ENCODE measurements at regions not wholly inside any gene's neighbourhood (a gene's known extent, or its start where the extent isn't known, plus 50 kb on each side); places are given as distances from the start of the nearest gene placed in this dataset.

GRCh38 chr20:58022711-58023110, 205.7 kb downstream of the ANKRD60 start:
- Mint-ChIP-seq H3K9me3 (no peaks in the 10 kb centered on the region), H3K36me3 (ENCODE audit: low read depth) (no peaks in the 10 kb centered on the region), H3K27me3 (ENCODE audit: insufficient read depth) (peaks cover 4% of the 10 kb centered on the region), H3K4me3 (no peak overlapping the region), H3K4me1 (ENCODE audit: low read depth) (no peaks in the 10 kb centered on the region), H3K27ac (no peak overlapping the region)
- intact Hi-C loops (cut with micrococcal nuclease), result no loop called here
- no peak for DNase-seq (ENCODE audit: low spot score)

DNA sequence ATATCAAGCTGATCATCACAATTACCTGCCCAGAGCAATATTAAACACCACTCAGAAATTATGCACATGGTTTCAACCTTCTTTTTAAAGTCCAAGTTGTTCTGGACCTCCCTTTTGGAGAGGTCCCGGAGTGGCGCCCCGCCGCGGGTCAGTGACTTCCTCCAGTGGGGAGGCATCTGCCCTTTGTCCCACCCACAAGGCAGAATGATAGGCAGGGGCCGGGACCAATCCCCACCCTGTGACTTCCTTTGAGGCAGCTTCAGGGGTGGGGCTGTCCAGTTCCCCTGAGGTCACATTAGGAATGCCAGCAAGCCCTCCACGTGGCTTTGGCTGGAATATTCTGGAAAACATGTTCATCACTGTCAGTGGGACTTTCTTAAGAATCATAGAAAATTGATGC, 207.0 kb downstream of the ANKRD60 start:
- intact Hi-C loops (cut with micrococcal nuclease), result no loop called here
- Mint-ChIP-seq H3K4me1 (ENCODE audit: low read depth) (no peaks in the 10 kb centered on the region), H3K4me3 (no peak overlapping the region), H3K27ac (no peak overlapping the region), H3K9me3 (no peaks in the 10 kb centered on the region), H3K36me3 (ENCODE audit: low read depth) (no peaks in the 10 kb centered on the region), H3K27me3 (ENCODE audit: insufficient read depth) (peaks cover 2% of the 10 kb centered on the region)
- no peak for DNase-seq (ENCODE audit: low spot score)

DNA sequence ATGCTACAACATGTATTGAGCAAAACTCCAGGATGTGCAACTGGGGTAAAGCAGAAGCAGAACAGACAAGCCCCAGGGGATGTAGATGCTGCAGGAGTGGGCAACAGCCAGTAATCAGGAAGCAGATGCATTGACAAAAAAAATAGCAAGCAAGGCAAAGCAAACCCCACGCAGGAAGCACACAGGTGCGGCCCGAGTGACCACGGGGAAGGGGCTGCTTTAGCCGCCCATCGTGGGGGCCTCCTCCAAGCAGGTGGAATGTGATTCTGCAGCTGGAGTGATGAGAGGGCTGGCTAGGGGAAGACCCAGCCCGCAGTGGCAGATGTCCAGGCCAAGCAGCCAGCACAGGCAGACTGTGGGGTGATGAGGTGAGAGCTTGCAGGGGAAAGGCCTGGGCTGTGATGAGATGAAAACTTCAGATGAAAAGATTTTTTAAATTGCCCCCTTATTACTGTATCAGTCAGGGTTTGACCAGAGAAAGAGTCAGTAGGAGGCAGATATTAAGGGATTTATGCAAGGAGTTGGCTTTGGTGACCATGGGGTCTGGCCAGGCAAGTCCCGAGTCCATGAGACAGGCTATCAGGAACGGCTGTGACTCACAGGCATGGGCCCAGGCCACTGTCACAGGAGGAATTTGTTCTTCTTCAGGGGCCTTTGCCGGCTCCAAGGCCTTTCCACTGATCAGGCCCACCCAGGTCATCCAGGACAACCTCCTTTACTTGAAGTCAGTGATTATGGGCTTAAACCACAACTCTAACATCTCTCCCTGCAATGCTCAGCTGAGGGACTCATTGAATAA, 207.6 kb downstream of the ANKRD60 start:
- Mint-ChIP-seq H3K9me3 (no peaks in the 10 kb centered on the region), H3K4me3 (no peak overlapping the region), H3K36me3 (ENCODE audit: low read depth) (no peaks in the 10 kb centered on the region), H3K27me3 (ENCODE audit: insufficient read depth) (peaks cover 2% of the 10 kb centered on the region), H3K27ac (no peak overlapping the region), H3K4me1 (ENCODE audit: low read depth) (no peaks in the 10 kb centered on the region)
- DNase-seq (ENCODE audit: low spot score), result no peak
- intact Hi-C loops (cut with micrococcal nuclease), result no loop called here

DNA sequence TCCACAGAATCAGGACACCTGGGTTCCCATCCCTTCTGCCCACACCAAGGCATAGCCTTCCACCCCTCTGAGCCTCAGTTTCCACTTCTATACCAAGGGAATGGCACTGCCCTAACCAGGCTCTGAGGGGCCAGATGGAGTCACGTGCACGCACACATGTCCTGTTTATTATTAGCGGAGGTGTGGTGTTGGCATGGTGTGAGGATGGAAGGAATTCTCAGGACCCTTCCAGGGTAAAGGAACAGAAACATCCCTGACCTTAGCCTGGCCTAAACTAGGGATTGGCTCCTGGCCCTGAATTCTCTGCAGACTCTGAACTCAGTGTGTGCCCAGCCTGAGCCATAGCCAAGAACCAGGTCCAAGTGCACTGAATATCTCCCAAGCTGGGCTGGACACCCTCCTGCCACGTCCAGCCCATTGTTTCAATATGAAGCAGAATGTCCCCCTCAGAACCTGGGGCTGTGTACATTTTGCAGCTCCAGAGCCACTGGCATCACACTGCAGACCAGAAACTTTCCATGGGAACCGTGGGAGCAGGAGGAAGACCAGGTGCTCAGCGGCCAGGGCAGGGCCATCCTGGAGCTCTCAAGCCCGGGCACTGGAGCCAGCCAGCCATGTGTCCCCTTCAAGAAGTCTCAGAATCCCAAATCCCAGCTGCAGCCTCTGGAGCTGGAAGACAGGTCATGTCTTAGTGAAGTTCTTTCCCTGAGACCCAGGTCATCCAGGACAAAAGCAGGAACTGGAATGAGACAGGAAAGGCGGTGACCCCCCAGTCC, 208.4 kb downstream of the ANKRD60 start:
- Mint-ChIP-seq H3K4me1 (ENCODE audit: low read depth) (no peaks in the 10 kb centered on the region), H3K9me3 (no peaks in the 10 kb centered on the region), H3K4me3 (no peak overlapping the region), H3K27me3 (ENCODE audit: insufficient read depth) (peaks cover 3% of the 10 kb centered on the region), H3K27ac (no peak overlapping the region), H3K36me3 (ENCODE audit: low read depth) (no peaks in the 10 kb centered on the region)
- intact Hi-C loops (cut with micrococcal nuclease), result no loop called here
- DNase-seq (ENCODE audit: low spot score), result no peak

GRCh38 chr20:58019027-58019849, 209.2 kb downstream of the ANKRD60 start:
- no peak for DNase-seq (ENCODE audit: low spot score)
- H3K4me1 Mint-ChIP-seq (ENCODE audit: low read depth), result peaks cover 7% of the 10 kb centered on the region
- H3K36me3 Mint-ChIP-seq (ENCODE audit: low read depth), result no peaks in the 10 kb centered on the region
- peaks cover 5% of the 10 kb centered on the region for H3K27me3 Mint-ChIP-seq (ENCODE audit: insufficient read depth)
- H3K27ac Mint-ChIP-seq, result no peak overlapping the region
- intact Hi-C loops (cut with micrococcal nuclease), result no loop called here
- no peaks in the 10 kb centered on the region for H3K9me3 Mint-ChIP-seq
- no peak overlapping the region for H3K4me3 Mint-ChIP-seq

GRCh38 chr20:58018590-58018989, 209.9 kb downstream of the ANKRD60 start:
- Mint-ChIP-seq H3K36me3 (ENCODE audit: low read depth) (no peaks in the 10 kb centered on the region), H3K4me1 (ENCODE audit: low read depth) (peaks cover 9% of the 10 kb centered on the region), H3K27me3 (ENCODE audit: insufficient read depth) (peaks cover 5% of the 10 kb centered on the region), H3K4me3 (no peak overlapping the region), H3K9me3 (no peaks in the 10 kb centered on the region), H3K27ac (no peak overlapping the region)
- intact Hi-C loops (cut with micrococcal nuclease), result no loop called here
- DNase-seq (ENCODE audit: low spot score), result no peak

DNA sequence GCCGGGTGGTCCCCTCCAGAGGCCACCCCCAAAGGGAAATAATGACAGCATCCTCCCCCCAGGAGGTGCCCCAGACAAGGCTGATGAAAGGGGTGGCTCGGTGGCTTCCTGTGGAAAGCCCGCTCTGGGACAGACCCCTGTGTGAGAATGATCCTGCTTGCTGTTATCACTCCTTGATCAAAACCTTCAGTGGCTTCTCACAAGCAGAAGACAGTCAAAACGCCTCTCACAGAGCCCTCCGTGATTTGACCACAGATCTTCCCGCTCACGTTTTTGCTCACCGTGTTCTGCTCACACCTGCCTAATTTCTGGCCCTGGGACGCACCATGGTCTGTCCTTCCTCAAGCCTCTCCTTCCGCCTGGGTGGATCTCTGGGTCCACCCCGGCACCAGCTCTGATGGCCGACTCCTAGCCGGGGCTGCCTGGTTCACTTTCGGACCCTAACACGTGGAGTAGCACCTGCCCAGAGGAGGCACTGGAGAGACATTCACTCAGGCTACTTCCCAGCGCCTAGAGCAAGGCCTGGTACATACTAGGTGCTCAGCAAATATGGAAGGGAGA, 210.4 kb downstream of the ANKRD60 start:
- no peak overlapping the region for H3K4me3 Mint-ChIP-seq
- H3K9me3 Mint-ChIP-seq, result no peaks in the 10 kb centered on the region
- H3K4me1 Mint-ChIP-seq (ENCODE audit: low read depth), result peaks cover 9% of the 10 kb centered on the region
- H3K36me3 Mint-ChIP-seq (ENCODE audit: low read depth), result no peaks in the 10 kb centered on the region
- intact Hi-C loops (cut with micrococcal nuclease), result no loop called here
- no peak for DNase-seq (ENCODE audit: low spot score)
- H3K27ac Mint-ChIP-seq, result no peak overlapping the region
- peaks cover 5% of the 10 kb centered on the region for H3K27me3 Mint-ChIP-seq (ENCODE audit: insufficient read depth)

GRCh38 chr20:58017231-58017969, 211.1 kb downstream of the ANKRD60 start:
- Mint-ChIP-seq H3K27ac (no peak overlapping the region), H3K9me3 (no peaks in the 10 kb centered on the region), H3K36me3 (ENCODE audit: low read depth) (no peaks in the 10 kb centered on the region), H3K4me3 (no peak overlapping the region), H3K27me3 (ENCODE audit: insufficient read depth) (peaks cover 5% of the 10 kb centered on the region), H3K4me1 (ENCODE audit: low read depth) (peaks cover 9% of the 10 kb centered on the region)
- DNase-seq (ENCODE audit: low spot score), result no peak
- intact Hi-C loops (cut with micrococcal nuclease), result no loop called here

- no peaks in the 10 kb centered on the region for H3K9me3 Mint-ChIP-seq
Observed at GRCh38 chr20:58016779-58017178, 211.7 kb downstream of the ANKRD60 start.

GRCh38 chr20:58014628-58015315, 213.7 kb downstream of the ANKRD60 start:
- Mint-ChIP-seq H3K4me1 (ENCODE audit: low read depth) (peaks cover 9% of the 10 kb centered on the region), H3K9me3 (no peaks in the 10 kb centered on the region), H3K27me3 (ENCODE audit: insufficient read depth) (peaks cover 3% of the 10 kb centered on the region), H3K36me3 (ENCODE audit: low read depth) (no peaks in the 10 kb centered on the region), H3K4me3 (no peak overlapping the region), H3K27ac (no peak overlapping the region)
- intact Hi-C loops (cut with micrococcal nuclease), result no loop called here
- DNase-seq (ENCODE audit: low spot score), result no peak

More at GRCh38 chr20:58016779-58017178, 211.7 kb downstream of the ANKRD60 start:
- no peak overlapping the region for H3K27ac Mint-ChIP-seq
- H3K27me3 Mint-ChIP-seq (ENCODE audit: insufficient read depth), result peaks cover 5% of the 10 kb centered on the region
- H3K36me3 Mint-ChIP-seq (ENCODE audit: low read depth), result no peaks in the 10 kb centered on the region
- H3K4me3 Mint-ChIP-seq, result no peak overlapping the region
- H3K4me1 Mint-ChIP-seq (ENCODE audit: low read depth), result peaks cover 9% of the 10 kb centered on the region
- intact Hi-C loops (cut with micrococcal nuclease), result no loop called here
- DNase-seq (ENCODE audit: low spot score), result no peak

- intact Hi-C loops (cut with micrococcal nuclease), result no loop called here
Observed at GRCh38 chr20:58012731-58013510, 215.5 kb downstream of the ANKRD60 start.

More at GRCh38 chr20:58012731-58013510, 215.5 kb downstream of the ANKRD60 start:
- no peak overlapping the region for H3K27ac Mint-ChIP-seq
- no peak for DNase-seq (ENCODE audit: low spot score)
- peaks cover 3% of the 10 kb centered on the region for H3K27me3 Mint-ChIP-seq (ENCODE audit: insufficient read depth)
- no peak overlapping the region for H3K4me3 Mint-ChIP-seq
- H3K9me3 Mint-ChIP-seq, result no peaks in the 10 kb centered on the region
- H3K4me1 Mint-ChIP-seq (ENCODE audit: low read depth), result peaks cover 9% of the 10 kb centered on the region
- H3K36me3 Mint-ChIP-seq (ENCODE audit: low read depth), result no peaks in the 10 kb centered on the region
